ENCODE measurements at regions not wholly inside any gene's neighbourhood (a gene's known extent, or its start where the extent isn't known, plus 50 kb on each side); places are given as distances from the start of the nearest gene placed in this dataset.

DNA sequence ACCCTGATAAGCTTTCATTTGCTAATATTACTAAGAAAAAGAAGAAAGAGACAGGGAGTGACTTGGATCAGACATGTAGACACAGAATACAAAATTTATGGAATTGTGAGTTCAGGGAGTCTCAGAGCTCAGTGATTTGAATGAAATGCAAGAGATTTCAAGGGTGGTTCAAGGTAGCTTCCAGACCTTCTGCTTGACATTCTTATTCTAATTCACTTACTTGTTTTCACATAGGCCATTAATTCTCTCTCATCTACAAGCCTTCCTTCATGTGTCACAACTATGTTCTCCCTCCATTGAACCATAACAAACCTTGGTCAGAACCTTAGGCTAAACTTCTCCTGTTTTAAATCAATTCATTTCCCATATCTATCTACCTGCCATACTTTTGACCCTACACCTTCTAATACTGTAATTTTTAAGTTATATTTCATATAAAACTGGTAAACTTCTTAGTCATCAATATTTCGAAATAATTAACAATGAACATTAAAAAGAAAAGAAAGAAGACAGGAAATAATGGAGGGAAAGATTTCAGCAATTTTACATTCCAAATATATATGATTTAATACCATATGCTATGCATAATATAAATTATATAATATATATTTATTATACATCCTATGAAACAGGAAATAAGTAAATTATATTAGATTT is 139.2 kb upstream of the PDE1A start (continued):
- TF ChIP-seq, protein P1, sequence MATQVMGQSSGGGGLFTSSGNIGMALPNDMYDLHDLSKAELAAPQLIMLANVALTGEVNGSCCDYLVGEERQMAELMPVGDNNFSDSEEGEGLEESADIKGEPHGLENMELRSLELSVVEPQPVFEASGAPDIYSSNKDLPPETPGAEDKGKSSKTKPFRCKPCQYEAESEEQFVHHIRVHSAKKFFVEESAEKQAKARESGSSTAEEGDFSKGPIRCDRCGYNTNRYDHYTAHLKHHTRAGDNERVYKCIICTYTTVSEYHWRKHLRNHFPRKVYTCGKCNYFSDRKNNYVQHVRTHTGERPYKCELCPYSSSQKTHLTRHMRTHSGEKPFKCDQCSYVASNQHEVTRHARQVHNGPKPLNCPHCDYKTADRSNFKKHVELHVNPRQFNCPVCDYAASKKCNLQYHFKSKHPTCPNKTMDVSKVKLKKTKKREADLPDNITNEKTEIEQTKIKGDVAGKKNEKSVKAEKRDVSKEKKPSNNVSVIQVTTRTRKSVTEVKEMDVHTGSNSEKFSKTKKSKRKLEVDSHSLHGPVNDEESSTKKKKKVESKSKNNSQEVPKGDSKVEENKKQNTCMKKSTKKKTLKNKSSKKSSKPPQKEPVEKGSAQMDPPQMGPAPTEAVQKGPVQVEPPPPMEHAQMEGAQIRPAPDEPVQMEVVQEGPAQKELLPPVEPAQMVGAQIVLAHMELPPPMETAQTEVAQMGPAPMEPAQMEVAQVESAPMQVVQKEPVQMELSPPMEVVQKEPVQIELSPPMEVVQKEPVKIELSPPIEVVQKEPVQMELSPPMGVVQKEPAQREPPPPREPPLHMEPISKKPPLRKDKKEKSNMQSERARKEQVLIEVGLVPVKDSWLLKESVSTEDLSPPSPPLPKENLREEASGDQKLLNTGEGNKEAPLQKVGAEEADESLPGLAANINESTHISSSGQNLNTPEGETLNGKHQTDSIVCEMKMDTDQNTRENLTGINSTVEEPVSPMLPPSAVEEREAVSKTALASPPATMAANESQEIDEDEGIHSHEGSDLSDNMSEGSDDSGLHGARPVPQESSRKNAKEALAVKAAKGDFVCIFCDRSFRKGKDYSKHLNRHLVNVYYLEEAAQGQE (tag by site-specific recombination; IDR thresholded peaks at IDR 0.05): no peak
- TF ChIP-seq ZNF10 (tag by site-specific recombination; IDR thresholded peaks at IDR 0.05): no peak
- TF ChIP-seq ZBTB7A (tag by site-specific recombination; IDR thresholded peaks at IDR 0.05; ENCODE audit: low read depth): no peak
- TF ChIP-seq ZSCAN30 (tag by site-specific recombination; IDR thresholded peaks at IDR 0.05): no peak
- TF ChIP-seq, protein P2, sequence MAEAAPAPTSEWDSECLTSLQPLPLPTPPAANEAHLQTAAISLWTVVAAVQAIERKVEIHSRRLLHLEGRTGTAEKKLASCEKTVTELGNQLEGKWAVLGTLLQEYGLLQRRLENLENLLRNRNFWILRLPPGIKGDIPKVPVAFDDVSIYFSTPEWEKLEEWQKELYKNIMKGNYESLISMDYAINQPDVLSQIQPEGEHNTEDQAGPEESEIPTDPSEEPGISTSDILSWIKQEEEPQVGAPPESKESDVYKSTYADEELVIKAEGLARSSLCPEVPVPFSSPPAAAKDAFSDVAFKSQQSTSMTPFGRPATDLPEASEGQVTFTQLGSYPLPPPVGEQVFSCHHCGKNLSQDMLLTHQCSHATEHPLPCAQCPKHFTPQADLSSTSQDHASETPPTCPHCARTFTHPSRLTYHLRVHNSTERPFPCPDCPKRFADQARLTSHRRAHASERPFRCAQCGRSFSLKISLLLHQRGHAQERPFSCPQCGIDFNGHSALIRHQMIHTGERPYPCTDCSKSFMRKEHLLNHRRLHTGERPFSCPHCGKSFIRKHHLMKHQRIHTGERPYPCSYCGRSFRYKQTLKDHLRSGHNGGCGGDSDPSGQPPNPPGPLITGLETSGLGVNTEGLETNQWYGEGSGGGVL (tag by site-specific recombination; IDR thresholded peaks at IDR 0.05): no peak
- TF ChIP-seq ZNF24 (tag by site-specific recombination; IDR thresholded peaks at IDR 0.05): no peak
- no peak for TF ChIP-seq ZNF626 (tag by site-specific recombination; IDR thresholded peaks at IDR 0.05)
- TF ChIP-seq ZIC2 (tag by site-specific recombination; IDR thresholded peaks at IDR 0.05): no peak
- no peak for TF ChIP-seq ZNF214 (tag by site-specific recombination; IDR thresholded peaks at IDR 0.05; ENCODE audit: borderline replicate concordance)

DNA sequence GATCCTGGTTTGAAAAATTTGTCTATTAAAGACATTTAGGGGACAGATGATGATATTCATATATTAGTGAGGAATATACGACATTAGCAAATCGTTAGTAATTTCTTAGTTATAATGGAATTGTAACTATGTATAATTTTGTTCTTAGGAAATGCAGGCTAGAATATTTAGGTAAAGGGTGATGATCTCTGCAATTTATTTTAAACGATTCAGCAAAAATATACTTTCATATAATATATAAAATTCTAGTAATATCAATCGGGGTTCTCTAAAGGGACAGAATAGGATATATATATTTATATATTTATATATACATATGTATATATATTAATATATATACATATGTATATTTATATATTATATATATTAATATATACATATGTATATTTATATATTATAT is 142.5 kb upstream of the DNAJC10 start:
- ChIA-PET POLR2A (no interaction called here), CTCF (no interaction called here)
- Histone ChIP-seq H3K4me3 (ENCODE audit: low read depth, low read length) (no peak overlapping the region), H3K4me1 (ENCODE audit: control insufficient read depth, insufficient read depth, low read length) (no peaks in the 10 kb centered on the region), H3K27ac (ENCODE audit: extremely low read depth, low read depth, low read length) (no peak overlapping the region), H3K9me3 (ENCODE audit: control insufficient read depth, insufficient read depth, low read depth, low read length) (no peaks in the 10 kb centered on the region), H3K36me3 (ENCODE audit: control insufficient read depth in 2 of 2, insufficient read depth in 1 of 2, low read length in 2 of 2) (no peaks in the 10 kb centered on the region)
- TF ChIP-seq, protein P3, sequence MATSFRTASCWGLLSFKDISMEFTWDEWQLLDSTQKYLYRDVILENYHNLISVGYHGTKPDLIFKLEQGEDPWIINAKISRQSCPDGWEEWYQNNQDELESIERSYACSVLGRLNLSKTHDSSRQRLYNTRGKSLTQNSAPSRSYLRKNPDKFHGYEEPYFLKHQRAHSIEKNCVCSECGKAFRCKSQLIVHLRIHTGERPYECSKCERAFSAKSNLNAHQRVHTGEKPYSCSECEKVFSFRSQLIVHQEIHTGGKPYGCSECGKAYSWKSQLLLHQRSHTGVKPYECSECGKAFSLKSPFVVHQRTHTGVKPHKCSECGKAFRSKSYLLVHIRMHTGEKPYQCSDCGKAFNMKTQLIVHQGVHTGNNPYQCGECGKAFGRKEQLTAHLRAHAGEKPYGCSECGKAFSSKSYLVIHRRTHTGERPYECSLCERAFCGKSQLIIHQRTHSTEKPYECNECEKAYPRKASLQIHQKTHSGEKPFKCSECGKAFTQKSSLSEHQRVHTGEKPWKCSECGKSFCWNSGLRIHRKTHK (tag by site-specific recombination; IDR thresholded peaks at IDR 0.05): no peak
- TF ChIP-seq, protein P4, sequence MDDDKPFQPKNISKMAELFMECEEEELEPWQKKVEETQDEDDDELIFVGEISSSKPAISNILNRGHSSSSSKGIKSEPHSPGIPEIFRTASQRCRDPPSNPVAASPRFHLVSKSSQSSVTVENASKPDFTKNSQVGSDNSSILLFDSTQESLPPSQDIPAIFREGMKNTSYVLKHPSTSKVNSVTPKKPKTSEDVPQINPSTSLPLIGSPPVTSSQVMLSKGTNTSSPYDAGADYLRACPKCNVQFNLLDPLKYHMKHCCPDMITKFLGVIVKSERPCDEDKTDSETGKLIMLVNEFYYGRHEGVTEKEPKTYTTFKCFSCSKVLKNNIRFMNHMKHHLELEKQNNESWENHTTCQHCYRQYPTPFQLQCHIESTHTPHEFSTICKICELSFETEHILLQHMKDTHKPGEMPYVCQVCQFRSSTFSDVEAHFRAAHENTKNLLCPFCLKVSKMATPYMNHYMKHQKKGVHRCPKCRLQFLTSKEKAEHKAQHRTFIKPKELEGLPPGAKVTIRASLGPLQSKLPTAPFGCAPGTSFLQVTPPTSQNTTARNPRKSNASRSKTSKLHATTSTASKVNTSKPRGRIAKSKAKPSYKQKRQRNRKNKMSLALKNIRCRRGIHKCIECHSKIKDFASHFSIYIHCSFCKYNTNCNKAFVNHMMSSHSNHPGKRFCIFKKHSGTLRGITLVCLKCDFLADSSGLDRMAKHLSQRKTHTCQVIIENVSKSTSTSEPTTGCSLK (tag by site-specific recombination; IDR thresholded peaks at IDR 0.05): no peak
- no peak for TF ChIP-seq ZNF146 (tag by site-specific recombination; IDR thresholded peaks at IDR 0.05)
- TF ChIP-seq ZNF248 (tag by site-specific recombination; IDR thresholded peaks at IDR 0.05): no peak
- no peak for TF ChIP-seq GLI2 (tag by site-specific recombination; IDR thresholded peaks at IDR 0.05; ENCODE audit: borderline replicate concordance, low read depth)
- no peak for TF ChIP-seq ZNF501 (tag by site-specific recombination; IDR thresholded peaks at IDR 0.05)
- TF ChIP-seq, protein P5, sequence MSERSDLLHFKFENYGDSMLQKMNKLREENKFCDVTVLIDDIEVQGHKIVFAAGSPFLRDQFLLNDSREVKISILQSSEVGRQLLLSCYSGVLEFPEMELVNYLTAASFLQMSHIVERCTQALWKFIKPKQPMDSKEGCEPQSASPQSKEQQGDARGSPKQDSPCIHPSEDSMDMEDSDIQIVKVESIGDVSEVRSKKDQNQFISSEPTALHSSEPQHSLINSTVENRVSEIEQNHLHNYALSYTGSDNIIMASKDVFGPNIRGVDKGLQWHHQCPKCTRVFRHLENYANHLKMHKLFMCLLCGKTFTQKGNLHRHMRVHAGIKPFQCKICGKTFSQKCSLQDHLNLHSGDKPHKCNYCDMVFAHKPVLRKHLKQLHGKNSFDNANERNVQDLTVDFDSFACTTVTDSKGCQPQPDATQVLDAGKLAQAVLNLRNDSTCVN (tag by site-specific recombination; optimal IDR thresholded peaks at IDR 0.05): no peak
- TF ChIP-seq, protein P6, sequence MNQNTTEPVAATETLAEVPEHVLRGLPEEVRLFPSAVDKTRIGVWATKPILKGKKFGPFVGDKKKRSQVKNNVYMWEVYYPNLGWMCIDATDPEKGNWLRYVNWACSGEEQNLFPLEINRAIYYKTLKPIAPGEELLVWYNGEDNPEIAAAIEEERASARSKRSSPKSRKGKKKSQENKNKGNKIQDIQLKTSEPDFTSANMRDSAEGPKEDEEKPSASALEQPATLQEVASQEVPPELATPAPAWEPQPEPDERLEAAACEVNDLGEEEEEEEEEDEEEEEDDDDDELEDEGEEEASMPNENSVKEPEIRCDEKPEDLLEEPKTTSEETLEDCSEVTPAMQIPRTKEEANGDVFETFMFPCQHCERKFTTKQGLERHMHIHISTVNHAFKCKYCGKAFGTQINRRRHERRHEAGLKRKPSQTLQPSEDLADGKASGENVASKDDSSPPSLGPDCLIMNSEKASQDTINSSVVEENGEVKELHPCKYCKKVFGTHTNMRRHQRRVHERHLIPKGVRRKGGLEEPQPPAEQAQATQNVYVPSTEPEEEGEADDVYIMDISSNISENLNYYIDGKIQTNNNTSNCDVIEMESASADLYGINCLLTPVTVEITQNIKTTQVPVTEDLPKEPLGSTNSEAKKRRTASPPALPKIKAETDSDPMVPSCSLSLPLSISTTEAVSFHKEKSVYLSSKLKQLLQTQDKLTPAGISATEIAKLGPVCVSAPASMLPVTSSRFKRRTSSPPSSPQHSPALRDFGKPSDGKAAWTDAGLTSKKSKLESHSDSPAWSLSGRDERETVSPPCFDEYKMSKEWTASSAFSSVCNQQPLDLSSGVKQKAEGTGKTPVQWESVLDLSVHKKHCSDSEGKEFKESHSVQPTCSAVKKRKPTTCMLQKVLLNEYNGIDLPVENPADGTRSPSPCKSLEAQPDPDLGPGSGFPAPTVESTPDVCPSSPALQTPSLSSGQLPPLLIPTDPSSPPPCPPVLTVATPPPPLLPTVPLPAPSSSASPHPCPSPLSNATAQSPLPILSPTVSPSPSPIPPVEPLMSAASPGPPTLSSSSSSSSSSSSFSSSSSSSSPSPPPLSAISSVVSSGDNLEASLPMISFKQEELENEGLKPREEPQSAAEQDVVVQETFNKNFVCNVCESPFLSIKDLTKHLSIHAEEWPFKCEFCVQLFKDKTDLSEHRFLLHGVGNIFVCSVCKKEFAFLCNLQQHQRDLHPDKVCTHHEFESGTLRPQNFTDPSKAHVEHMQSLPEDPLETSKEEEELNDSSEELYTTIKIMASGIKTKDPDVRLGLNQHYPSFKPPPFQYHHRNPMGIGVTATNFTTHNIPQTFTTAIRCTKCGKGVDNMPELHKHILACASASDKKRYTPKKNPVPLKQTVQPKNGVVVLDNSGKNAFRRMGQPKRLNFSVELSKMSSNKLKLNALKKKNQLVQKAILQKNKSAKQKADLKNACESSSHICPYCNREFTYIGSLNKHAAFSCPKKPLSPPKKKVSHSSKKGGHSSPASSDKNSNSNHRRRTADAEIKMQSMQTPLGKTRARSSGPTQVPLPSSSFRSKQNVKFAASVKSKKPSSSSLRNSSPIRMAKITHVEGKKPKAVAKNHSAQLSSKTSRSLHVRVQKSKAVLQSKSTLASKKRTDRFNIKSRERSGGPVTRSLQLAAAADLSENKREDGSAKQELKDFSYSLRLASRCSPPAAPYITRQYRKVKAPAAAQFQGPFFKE (tag by site-specific recombination; IDR thresholded peaks at IDR 0.05; ENCODE audit: borderline replicate concordance): no peak
- TF ChIP-seq, protein P7, sequence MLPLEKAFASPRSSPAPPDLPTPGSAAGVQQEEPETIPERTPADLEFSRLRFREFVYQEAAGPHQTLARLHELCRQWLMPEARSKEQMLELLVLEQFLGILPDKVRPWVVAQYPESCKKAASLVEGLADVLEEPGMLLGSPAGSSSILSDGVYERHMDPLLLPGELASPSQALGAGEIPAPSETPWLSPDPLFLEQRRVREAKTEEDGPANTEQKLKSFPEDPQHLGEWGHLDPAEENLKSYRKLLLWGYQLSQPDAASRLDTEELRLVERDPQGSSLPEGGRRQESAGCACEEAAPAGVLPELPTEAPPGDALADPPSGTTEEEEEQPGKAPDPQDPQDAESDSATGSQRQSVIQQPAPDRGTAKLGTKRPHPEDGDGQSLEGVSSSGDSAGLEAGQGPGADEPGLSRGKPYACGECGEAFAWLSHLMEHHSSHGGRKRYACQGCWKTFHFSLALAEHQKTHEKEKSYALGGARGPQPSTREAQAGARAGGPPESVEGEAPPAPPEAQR (tag by site-specific recombination; IDR thresholded peaks at IDR 0.05): no peak

Data from HEK293 (cell line).